ENCODE measurements at regions not wholly inside any gene's neighbourhood (a gene's known extent, or its start where the extent isn't known, plus 50 kb on each side); places are given as distances from the start of the nearest gene placed in this dataset.
"Not testable (repeated sequence)": the region's sequence is repeated elsewhere in the genome, so short reads cannot be mapped to it uniquely, and the experiment has no call there.

DNA sequence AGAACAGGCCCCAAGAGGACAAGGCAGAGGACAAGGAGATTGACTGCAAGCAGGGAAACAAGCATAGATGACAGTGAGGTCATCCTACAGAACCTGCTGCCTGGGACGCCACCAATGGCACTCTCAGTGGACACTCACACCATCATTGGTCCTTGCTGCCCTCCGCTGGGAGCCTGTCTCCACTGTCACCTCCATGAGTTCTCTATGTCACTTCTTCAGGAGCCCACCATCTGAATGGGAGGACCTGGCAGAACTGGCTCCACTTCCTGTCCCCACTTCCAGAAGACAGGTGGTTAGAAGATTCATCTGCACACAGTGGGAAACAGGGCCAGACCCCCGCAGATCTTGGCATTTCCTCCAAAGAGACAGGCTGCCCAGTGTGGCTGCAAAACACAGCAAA, 188.9 kb downstream of the HSD17B3 start:
- CTCF ChIA-PET, result no interaction called here
- H3K9me3 ChIP-seq (ENCODE audit: control extremely low read depth in 1 of 5, control insufficient read depth in 4 of 5, insufficient read depth in 2 of 5, low read depth in 1 of 5, low read length in 4 of 5), result peaks cover 0 to 6% (median 0%) of the 10 kb centered on the region in 5 experiments
- H3K27ac ChIP-seq (ENCODE audit: insufficient read depth in 1 of 2, low read depth in 1 of 2, low read length in 2 of 2, poor library complexity in 1 of 2, severe bottlenecking in 2 of 2), result no peak overlapping the region
- POLR2A ChIA-PET, result no interaction called here
- WGBS (ENCODE audit: insufficient coverage), result 88% methylated on average over 3 of the region's 3 CpGs
- H3K27me3 ChIP-seq (replicated peaks in 2 of 5; ENCODE audit: control insufficient read depth in 4 of 5, insufficient read depth in 5 of 5, low read length in 4 of 5), result no peaks in the 10 kb centered on the region
- no peak overlapping the region for H3K4me3 ChIP-seq (ENCODE audit: control insufficient read depth in 1 of 7, extremely low read depth in 1 of 7, insufficient read depth in 4 of 7, low read depth in 2 of 7, low read length in 6 of 7)
- no peak for DNase-seq
- no peaks in the 10 kb centered on the region for H3K36me3 ChIP-seq (ENCODE audit: control insufficient read depth in 4 of 4, insufficient read depth in 4 of 4, low read length in 3 of 4)
- peaks cover 0 to 6% (median 0%) of the 10 kb centered on the region in 4 experiments for H3K4me1 ChIP-seq (ENCODE audit: control extremely low read depth in 1 of 4, control insufficient read depth in 4 of 4, insufficient read depth in 4 of 4, low read length in 3 of 4)

DNA sequence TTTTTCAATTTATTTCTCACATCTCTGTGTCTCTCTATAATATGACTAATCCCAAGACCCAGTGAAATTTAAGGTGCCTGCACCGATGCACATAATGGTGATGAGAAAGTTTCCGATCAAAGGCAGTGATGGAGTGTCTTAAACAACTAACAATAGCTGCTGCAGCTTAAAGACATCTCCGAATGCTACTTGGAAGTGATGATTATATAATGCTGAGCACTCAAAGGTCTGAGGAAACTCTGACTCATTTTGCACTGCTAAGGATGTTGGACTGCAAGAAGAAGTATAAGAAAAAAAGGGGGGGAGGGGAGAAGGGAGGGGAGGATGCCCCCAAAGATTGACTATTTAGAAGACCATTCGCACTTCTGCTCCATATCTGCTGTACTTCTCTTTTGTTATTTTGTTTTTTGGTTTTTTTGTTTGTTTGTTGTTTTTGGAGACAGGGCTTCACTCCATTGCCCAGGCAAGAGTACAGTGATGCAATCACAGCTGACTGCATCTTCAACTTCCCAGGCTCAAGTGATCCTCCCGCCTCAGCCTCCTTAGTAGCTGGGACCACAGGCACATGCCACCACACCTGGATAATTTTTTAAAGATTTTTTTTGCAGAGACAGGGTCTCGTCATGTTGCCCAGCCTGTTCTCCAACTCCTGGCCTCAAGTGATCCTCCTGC, 192.2 kb downstream of the HSD17B3 start:
- peak in 2 of 3 donors; percentile 34 to 36 for DNase-seq
- WGBS (ENCODE audit: insufficient coverage), result 82% methylated on average over 4 of the region's 6 CpGs
- POLR2A ChIA-PET, result no interaction called here
- Histone ChIP-seq H3K36me3 (ENCODE audit: control insufficient read depth in 4 of 4, insufficient read depth in 4 of 4, low read length in 3 of 4) (no peaks in the 10 kb centered on the region), H3K4me3 (ENCODE audit: control insufficient read depth in 1 of 7, extremely low read depth in 1 of 7, insufficient read depth in 4 of 7, low read depth in 2 of 7, low read length in 6 of 7) (no peak overlapping the region), H3K27me3 (replicated peaks in 2 of 5; ENCODE audit: control insufficient read depth in 4 of 5, insufficient read depth in 5 of 5, low read length in 4 of 5) (no peaks in the 10 kb centered on the region), H3K4me1 (ENCODE audit: control extremely low read depth in 1 of 4, control insufficient read depth in 4 of 4, insufficient read depth in 4 of 4, low read length in 3 of 4) (no peaks in the 10 kb centered on the region), H3K9me3 (ENCODE audit: control extremely low read depth in 1 of 5, control insufficient read depth in 4 of 5, insufficient read depth in 2 of 5, low read depth in 1 of 5, low read length in 4 of 5) (peaks cover 0 to 16% (median 0%) of the 10 kb centered on the region in 5 experiments), H3K27ac (ENCODE audit: insufficient read depth in 1 of 2, low read depth in 1 of 2, low read length in 2 of 2, poor library complexity in 1 of 2, severe bottlenecking in 2 of 2) (no peak overlapping the region)
- CTCF ChIA-PET, result no interaction called here

DNA sequence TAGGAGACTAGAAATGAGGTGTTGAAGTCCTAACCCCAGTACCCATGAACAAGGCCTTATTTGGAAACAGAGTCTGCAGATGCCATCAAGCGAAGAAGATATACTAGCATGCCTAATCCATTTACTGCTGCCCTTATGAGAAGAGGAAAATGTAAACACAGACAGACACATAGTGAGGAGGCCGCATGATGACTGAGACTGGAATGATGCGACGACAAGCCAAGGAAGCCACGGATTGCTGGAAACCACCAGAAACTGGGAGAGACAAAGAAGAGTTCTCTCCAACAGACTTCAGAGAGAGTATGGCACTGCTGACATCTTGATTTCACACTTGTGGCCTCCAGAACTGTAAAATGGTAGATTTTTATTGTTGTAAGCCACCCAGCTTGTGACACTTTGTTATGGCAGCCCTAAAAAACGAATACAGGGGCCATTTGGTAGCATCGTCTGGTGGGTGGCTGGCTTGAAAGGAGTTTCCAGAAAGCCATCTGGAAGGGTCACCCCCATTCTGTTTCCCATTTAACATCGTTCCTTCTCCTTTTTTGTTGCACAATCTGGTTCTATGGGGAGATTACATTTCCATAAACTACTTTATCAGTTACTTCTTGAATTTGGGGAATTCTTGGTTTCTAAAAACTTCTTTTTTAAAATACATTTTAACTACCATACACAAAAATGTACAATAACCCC, 193.1 kb downstream of the HSD17B3 start:
- DNase-seq, result no peak
- Histone ChIP-seq H3K27ac (ENCODE audit: insufficient read depth in 1 of 2, low read depth in 1 of 2, low read length in 2 of 2, poor library complexity in 1 of 2, severe bottlenecking in 2 of 2) (no peak overlapping the region), H3K36me3 (ENCODE audit: control insufficient read depth in 4 of 4, insufficient read depth in 4 of 4, low read length in 3 of 4) (no peaks in the 10 kb centered on the region), H3K27me3 (replicated peaks in 2 of 5; ENCODE audit: control insufficient read depth in 4 of 5, insufficient read depth in 5 of 5, low read length in 4 of 5) (no peaks in the 10 kb centered on the region), H3K4me3 (ENCODE audit: control insufficient read depth in 1 of 7, extremely low read depth in 1 of 7, insufficient read depth in 4 of 7, low read depth in 2 of 7, low read length in 6 of 7) (no peak overlapping the region), H3K9me3 (ENCODE audit: control extremely low read depth in 1 of 5, control insufficient read depth in 4 of 5, insufficient read depth in 2 of 5, low read depth in 1 of 5, low read length in 4 of 5) (peaks cover 0 to 16% (median 0%) of the 10 kb centered on the region in 5 experiments), H3K4me1 (ENCODE audit: control extremely low read depth in 1 of 4, control insufficient read depth in 4 of 4, insufficient read depth in 4 of 4, low read length in 3 of 4) (no peaks in the 10 kb centered on the region)
- WGBS (ENCODE audit: insufficient coverage), result 96% methylated on average over 7 of the region's 8 CpGs
- POLR2A ChIA-PET, result no interaction called here
- CTCF ChIA-PET, result interaction anchor here (1.6 kb wide), 1 partner anchor 15 kb away, joined by 5 read pairs; no protein-coding TSS in a partner anchor

DNA sequence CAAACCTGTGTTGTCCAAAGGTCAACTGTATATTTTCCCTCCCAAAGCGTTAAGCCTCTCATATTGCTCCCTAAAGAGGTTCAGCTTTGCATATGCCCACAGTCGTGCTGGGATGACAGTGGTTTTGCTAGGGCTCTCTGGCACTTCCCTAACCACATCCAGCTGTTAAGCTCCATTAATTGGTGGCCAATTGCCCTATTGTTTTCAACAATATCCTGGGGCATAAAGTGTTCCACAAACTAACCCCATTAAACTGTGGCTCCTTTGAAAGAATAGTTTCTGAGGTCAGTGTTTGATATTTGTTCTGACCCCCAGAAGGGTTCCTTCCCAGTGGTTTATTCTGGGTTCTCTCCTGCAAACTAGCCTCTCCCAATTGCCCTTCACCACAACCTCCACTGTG, 194.5 kb downstream of the HSD17B3 start:
- CTCF ChIA-PET, result interaction anchor here (0.7 to 1.6 kb wide), 2 partner anchors 10 to 16 kb away, joined by 3 to 5 read pairs; no protein-coding TSS in a partner anchor

DNA sequence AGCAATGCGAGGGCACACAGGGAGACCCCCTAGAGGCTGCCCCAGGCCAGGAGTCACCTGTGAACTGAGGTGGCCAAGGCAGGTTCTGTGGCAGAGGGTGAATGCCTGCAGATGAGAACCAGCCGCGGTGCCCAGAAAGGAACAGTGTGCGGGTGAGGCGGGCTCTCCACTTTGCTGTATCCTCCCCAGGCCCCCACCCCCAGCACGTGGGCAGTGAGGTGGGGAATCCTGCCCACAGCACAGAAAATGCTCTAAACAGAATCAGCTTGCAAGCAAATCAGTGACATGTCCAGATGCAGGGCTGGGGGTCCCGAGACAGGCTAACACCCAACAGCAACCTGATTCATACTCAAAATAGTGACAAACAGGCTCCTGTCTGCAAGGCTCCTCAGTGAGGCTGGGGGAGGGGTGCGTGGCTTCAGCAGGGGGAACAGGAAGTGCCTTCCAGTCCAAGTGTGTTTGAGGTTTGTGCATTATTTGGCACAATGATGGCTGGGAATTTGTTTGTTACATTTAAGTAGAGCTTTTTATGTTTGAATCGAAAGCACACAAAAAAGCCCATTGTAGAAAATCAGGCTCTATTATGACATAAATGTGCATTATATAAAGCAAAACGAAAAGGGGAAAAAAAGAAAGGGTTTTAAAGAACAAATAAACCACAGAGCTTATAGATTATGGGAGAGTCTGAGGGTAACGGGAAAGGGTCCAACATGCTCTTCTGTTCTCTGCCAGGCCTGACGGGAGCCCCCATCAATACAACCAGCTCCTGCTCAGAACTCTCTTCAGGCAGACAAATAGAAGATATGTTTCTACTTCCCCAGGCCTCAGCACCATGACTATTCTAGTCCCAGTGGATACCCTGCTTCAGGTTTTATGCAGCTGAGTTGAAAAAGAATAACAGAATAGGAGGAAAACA, 201.3 kb downstream of the HSD17B3 start:
- H3K4me3 ChIP-seq (ENCODE audit: control insufficient read depth in 1 of 7, extremely low read depth in 1 of 7, insufficient read depth in 4 of 7, low read depth in 2 of 7, low read length in 6 of 7), result peak overlapping the region in 2 of 7 experiments; percentile 11 to 23
- CTCF ChIA-PET, result no interaction called here

More for the DNA sequence above, 194.5 kb downstream of the HSD17B3 start:
- Histone ChIP-seq H3K27me3 (replicated peaks in 2 of 5; ENCODE audit: control insufficient read depth in 4 of 5, insufficient read depth in 5 of 5, low read length in 4 of 5) (no peaks in the 10 kb centered on the region), H3K4me3 (ENCODE audit: control insufficient read depth in 1 of 7, extremely low read depth in 1 of 7, insufficient read depth in 4 of 7, low read depth in 2 of 7, low read length in 6 of 7) (no peak overlapping the region), H3K4me1 (ENCODE audit: control extremely low read depth in 1 of 4, control insufficient read depth in 4 of 4, insufficient read depth in 4 of 4, low read length in 3 of 4) (no peaks in the 10 kb centered on the region), H3K36me3 (ENCODE audit: control insufficient read depth in 4 of 4, insufficient read depth in 4 of 4, low read length in 3 of 4) (no peaks in the 10 kb centered on the region), H3K9me3 (ENCODE audit: control extremely low read depth in 1 of 5, control insufficient read depth in 4 of 5, insufficient read depth in 2 of 5, low read depth in 1 of 5, low read length in 4 of 5) (peaks cover 0 to 16% (median 0%) of the 10 kb centered on the region in 5 experiments), H3K27ac (ENCODE audit: insufficient read depth in 1 of 2, low read depth in 1 of 2, low read length in 2 of 2, poor library complexity in 1 of 2, severe bottlenecking in 2 of 2) (no peak overlapping the region)
- POLR2A ChIA-PET, result no interaction called here
- DNase-seq, result no peak
- 100% methylated on average over 1 of the region's 2 CpGs for WGBS (ENCODE audit: insufficient coverage)

DNA sequence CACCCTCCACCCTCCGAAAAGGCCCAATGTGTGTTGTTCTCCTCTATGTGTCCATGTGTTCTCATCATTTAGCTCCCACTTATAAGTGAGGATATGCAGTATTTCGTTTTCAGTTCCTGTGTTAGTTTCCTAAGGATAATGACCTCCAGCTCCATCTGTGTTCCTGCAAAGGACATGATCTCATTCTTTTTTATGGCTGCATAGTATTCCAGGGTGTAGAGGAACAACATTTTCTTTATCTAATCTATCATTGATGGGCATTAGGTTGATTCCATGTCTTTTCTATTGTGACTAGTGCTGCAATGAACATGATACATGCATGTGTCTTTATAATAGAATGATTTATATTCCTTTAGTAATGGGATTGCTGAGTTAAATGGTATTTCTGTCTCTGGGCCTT, 211.3 kb downstream of the HSD17B3 start:
- whole genome bisulfite sequencing (ENCODE audit: insufficient coverage), result no CpG with 5 or more reads among the region's 2 CpGs
- CTCF ChIA-PET; POLR2A ChIA-PET; H3K4me1 ChIP-seq (ENCODE audit: control extremely low read depth in 1 of 4, control insufficient read depth in 4 of 4, insufficient read depth in 4 of 4, low read length in 3 of 4); H3K4me3 ChIP-seq (ENCODE audit: control insufficient read depth in 1 of 7, extremely low read depth in 1 of 7, insufficient read depth in 4 of 7, low read depth in 2 of 7, low read length in 6 of 7); DNase-seq; H3K36me3 ChIP-seq (ENCODE audit: control insufficient read depth in 4 of 4, insufficient read depth in 4 of 4, low read length in 3 of 4); H3K27ac ChIP-seq (ENCODE audit: insufficient read depth in 1 of 2, low read depth in 1 of 2, low read length in 2 of 2, poor library complexity in 1 of 2, severe bottlenecking in 2 of 2): not testable (repeated sequence)
- Histone ChIP-seq H3K27me3 (replicated peaks in 2 of 5; ENCODE audit: control insufficient read depth in 4 of 5, insufficient read depth in 5 of 5, low read length in 4 of 5) (peaks cover 0 to 25% (median 6%) of the 10 kb centered on the region in 5 experiments), H3K9me3 (ENCODE audit: control extremely low read depth in 1 of 5, control insufficient read depth in 4 of 5, insufficient read depth in 2 of 5, low read depth in 1 of 5, low read length in 4 of 5) (peaks cover 0 to 15% (median 2%) of the 10 kb centered on the region in 5 experiments)

More for the DNA sequence above, 201.3 kb downstream of the HSD17B3 start:
- DNase-seq, result peak; percentile 29 to 80 (median 70)
- H3K36me3 ChIP-seq (ENCODE audit: control insufficient read depth in 4 of 4, insufficient read depth in 4 of 4, low read length in 3 of 4), result no peaks in the 10 kb centered on the region
- peaks cover 0 to 13% (median 5%) of the 10 kb centered on the region in 5 experiments for H3K9me3 ChIP-seq (ENCODE audit: control extremely low read depth in 1 of 5, control insufficient read depth in 4 of 5, insufficient read depth in 2 of 5, low read depth in 1 of 5, low read length in 4 of 5)
- POLR2A ChIA-PET, result no interaction called here
- WGBS (ENCODE audit: insufficient coverage), result 49% methylated on average over 3 of the region's 12 CpGs
- H3K27me3 ChIP-seq (replicated peaks in 2 of 5; ENCODE audit: control insufficient read depth in 4 of 5, insufficient read depth in 5 of 5, low read length in 4 of 5), result peaks cover 0 to 3% (median 0%) of the 10 kb centered on the region in 5 experiments
- H3K4me1 ChIP-seq (ENCODE audit: control extremely low read depth in 1 of 4, control insufficient read depth in 4 of 4, insufficient read depth in 4 of 4, low read length in 3 of 4), result peaks cover 6 to 18% (median 11%) of the 10 kb centered on the region in 4 experiments
- no peak overlapping the region for H3K27ac ChIP-seq (ENCODE audit: insufficient read depth in 1 of 2, low read depth in 1 of 2, low read length in 2 of 2, poor library complexity in 1 of 2, severe bottlenecking in 2 of 2)
